NB4 (cell line): ENCODE measurements at regions not wholly inside any gene's neighbourhood (a gene's known extent, or its start where the extent isn't known, plus 50 kb on each side); places are given as distances from the start of the nearest gene placed in this dataset.

Experiments used
- CTCF ChIP-seq: IDR thresholded peaks from one replicate; pipeline ENCODE4 v1.5.1; 2012; ENCODE audit warnings: low read depth, low read length
- MAX ChIP-seq: IDR thresholded peaks from 2 replicates; pipeline ENCODE4 v1.6.1; 2011; ENCODE audit warnings: low read depth, low read length
- MYC ChIP-seq: IDR thresholded peaks from 2 replicates; pipeline ENCODE4 v1.6.1; 2011; ENCODE audit warnings: low read depth, low read length
- POLR2A ChIP-seq: IDR thresholded peaks from 2 replicates; pipeline ENCODE4 v1.6.1; 2011; ENCODE audit warnings: mild to moderate bottlenecking; ENCODE audit not compliant: insufficient read length; ENCODE audit errors: extremely low read depth

- TF ChIP-seq POLR2A (no peak), CTCF (no peak), MAX (no peak), MYC (no peak)
Measured at GRCh38 chr12:75891072-75891471, 140.5 kb downstream of the PHLDA1 start.
